ENCODE measurements at regions not wholly inside any gene's neighbourhood (a gene's known extent, or its start where the extent isn't known, plus 50 kb on each side); places are given as distances from the start of the nearest gene placed in this dataset.

- TF ChIP-seq CTCF (IDR thresholded peaks at IDR 0.05 in 2 of 3, conservative IDR thresholded peaks at IDR 0.05 in 1 of 3; ENCODE audit: control insufficient read depth in 2 of 3, extremely low read depth in 1 of 3, insufficient read depth in 1 of 3, low read depth in 3 of 3, low read length in 3 of 3) (no peak), ESRRA (IDR thresholded peaks at IDR 0.05; ENCODE audit: low read length) (no peak), LARP7 (IDR thresholded peaks at IDR 0.05) (no peak), NR2C2 (IDR thresholded peaks at IDR 0.05; ENCODE audit: borderline replicate concordance, control insufficient read depth, insufficient read length, low read depth) (no peak), RCOR1 (conservative IDR thresholded peaks at IDR 0.05; ENCODE audit: low read depth, low read length) (no peak)
These were observed 1131.9 kb upstream of the CELF2 start for GRCh38 chr10:9885761-9886160.
